Kidney capillary endothelial cell (primary cell): ENCODE measurements at regions not wholly inside any gene's neighbourhood (a gene's known extent, or its start where the extent isn't known, plus 50 kb on each side); places are given as distances from the start of the nearest gene placed in this dataset.
A peak's percentile ranks its signal among the peaks of the same experiment; 100 is the strongest.

Source experiments
- DNase-seq: peaks from one replicate; pipeline ENCODE4 v3.0.0-alpha.2; 2018; ENCODE audit warnings: low spot score

DNA sequence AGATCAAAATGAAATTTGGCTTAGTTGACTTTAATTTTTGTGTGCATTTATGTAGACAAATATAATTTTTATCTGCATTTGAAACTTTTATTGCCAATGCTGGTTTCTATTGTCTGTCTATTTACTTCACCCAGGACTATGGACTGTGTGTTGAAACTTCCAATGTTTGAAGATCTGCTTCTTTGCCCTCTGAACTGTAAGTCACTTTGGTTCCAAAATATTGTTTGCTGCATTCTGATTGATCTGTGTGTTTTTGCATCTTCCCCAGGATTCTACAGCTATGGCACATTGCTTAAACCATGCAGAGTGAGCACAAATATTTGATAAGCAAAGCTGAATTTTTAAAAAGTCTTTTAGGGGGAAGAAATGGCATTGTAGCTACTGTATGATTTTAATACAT, 131.0 kb upstream of the SOX5 start:
- no peak for DNase-seq

DNA sequence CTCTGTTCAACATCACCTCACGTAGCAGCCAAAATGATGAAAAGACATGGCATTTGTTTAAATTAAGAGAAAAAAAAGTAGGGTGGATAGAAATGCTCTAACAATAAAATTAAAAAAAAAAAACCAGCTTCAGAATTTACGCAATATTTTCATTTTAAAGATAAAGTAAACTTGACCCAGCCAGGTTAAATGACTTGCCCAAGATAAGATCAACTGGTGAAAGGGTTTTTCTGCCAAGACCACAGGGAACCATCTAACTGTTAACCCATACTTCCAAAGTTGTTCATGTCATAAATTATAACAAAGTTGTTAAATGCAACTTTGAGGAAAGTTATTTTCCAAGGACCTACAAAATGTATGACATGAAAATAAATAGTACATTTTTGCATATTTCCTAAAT, 129.6 kb upstream of the SOX5 start:
- no peak for DNase-seq

DNA sequence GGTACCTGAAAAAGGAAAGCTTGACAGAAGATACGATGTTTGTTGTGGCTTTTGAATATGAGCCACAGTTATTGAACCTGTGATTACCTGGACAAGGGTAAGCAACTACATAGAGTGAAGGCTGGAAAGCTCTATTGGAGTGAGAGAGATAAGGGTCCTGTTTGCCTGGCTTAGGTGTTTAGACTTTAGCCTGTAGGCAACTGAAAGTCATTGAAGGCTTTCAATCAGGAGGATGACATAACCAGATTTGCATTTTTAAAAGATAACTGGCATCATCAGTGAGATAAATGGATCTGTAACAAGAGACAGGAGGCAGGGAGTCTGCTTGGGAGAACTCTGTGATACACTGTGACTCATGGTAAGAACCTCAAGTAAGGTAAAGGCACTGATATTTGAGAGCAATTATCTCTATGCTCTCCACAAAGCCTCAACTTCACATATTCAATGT, 128.9 kb upstream of the SOX5 start:
- DNase-seq = no peak

DNA sequence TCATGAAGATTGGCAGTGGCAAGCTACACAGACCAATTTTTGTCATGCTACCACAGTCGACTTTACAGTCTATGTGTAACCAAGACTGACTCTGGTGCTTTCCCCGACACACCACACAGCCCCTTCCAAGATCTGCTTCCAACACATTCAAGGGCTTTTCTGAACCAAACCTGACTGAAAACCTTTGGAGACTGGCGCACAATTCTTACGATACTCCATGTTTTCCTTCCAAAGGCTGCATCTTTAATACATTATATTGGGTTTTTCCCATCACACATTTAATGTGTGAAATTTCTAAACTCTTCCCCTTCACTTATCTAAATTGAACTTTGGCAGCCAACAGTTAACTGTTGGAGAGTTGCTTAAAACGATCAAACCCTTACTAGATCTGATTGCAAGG, 127.7 kb upstream of the SOX5 start:
- no peak for DNase-seq

DNA sequence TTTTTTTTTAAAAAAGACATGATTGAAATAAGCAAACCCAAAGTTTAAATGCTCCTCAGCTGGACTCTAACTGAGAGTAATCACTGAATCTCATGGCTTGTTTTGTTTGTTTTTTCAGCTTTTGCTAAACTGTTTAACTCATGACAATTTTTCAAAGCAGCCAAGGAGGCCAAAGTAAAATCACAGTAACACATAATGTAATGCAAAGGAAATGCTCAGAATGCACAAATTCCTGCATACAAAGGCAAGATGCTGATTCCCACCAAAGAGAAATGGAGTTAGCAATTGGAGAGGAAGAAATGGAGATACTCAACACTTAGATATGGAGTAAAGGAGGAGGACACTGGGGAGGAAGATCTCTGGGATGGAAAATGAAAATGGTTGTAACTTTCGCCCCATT, 126.2 kb upstream of the SOX5 start:
- DNase-seq = no peak

DNA sequence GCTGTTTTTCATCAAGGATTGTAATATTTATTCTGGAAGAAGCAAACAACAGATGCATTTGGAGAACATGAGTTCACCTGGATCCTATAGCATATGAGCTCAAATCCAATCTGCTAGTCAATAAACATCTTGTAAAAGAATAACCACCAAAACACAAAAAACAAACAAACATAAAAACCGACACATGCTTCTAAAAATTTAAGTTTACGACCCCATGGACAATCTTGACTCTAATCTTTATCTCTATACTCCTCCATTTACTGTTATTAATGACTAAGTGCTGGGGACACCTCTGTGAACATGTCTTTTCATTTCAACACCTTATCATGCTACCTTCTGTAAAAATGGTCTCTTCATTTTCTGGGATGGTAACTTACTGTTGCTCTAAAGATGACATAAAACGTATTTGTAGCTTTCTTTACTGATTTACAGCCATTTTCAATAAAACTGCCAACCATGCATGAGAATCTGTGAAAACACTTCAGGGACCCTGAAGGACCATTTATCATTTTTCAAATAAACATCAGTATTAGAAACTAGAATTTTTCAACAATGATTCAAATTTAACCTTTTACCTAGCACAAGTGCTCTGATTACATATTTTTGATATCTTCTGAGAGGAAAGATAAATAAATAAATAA, 123.8 kb upstream of the SOX5 start:
- DNase-seq = no peak

DNA sequence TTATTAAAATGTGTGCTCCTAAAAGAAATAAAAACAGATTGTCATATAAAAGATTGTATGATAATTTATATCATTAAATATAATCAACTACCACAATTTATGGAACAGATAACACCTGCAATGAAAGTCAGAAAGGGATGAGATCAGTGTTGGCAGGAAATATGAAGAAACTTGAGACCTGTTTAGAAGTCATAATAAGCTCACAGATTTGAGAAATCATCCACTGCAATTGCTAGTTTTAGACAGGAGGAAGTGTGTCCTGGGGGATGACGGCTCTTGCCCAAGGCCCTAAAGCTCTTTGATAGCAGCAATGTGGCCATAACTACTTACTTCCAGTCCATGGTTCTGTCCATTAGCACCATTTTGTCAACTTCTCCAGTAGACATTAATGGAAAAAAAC, 122.8 kb upstream of the SOX5 start:
- no peak for DNase-seq

DNA sequence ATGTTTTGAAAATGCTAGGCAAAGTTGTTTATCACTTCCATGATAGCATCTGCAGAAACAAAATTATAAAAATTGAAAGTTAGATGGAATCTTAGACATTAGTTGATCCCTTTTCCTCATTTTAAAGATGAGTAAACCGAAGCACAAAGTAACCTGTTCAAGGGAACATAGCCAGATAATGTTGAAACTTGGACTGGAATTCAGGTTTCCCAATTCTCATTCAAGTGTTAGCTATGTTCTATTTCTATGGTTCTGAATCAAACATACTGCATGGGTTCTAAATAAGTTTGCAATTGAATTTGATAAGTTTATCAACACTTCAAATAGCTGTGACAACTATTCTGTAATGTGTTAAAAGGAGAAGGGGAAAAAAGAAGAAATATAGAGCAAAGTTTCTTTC, 122.4 kb upstream of the SOX5 start:
- no peak for DNase-seq

DNA sequence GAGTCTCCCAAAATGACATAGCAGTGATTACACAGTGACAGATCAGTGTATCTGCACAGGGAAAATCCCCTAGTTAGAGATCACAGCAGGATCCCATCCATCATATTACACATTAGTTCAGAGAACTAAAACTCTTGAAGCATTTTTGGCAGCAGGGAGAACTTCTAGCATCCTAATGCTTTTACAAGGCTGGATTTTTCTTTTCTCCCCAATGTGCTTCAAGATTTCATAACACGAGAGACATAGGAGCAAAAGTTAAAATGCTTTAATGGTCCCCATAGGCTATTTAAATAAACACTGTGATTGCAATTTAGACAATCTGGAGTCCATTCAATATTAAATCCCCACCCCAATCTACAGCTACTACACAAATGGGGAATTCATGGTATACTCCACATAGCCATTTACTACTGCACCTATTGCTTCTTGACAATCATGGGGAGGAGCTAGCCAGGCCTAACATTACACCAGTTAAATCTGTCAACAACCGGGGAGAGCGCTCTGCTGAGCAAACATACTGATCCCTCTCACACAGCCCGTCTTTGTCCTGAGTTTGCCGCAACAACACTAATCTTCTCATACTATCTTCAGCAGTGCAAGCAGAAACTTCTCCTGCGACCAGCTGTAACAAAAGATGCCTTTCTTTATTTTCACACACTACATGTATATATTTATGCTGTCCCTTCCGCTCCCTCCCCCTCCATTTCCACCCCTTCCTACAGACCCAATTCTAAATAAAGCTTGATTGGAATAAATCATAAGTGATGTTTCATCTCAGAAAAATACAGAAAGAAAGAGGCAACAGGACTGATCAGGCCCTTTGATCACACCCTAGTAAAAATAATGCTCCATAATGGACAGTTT, 120.3 kb upstream of the SOX5 start:
- DNase-seq = no peak

DNA sequence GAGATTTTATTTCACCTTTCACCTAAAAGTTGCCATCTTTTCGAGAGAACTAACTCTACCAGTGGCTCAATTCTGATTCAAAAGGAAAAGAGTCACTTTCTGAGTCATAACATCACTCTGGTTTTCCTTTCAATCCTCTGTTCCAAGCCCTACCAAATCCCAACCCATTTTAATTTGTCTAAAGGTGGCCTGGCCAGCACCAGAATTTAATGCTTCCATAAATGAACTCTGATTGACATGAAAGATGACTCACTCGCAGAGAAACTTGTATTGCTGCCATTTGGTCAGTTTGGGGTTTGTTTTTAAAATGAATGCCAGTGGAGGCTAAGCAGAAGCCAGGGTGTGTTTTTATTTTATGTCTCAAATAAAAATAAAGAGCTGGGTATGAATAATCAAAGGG, 117.4 kb upstream of the SOX5 start:
- no peak for DNase-seq

DNA sequence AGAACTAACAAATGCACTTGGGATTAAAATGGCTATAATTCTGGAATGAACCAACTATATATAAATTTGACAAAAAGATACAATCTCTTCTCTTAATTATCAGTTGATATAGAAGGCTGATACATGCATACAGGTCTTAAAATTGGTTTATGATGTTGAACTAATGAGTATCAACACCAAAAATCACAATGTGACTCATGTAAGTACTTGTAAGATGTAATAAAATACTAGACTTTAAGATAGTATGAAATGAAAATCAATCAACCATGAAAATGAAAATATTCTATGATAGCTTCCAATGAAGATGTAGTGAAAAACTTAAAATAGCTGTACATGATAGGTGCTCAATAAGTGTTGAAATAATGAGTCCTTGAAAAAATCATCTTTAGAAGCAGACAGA, 116.6 kb upstream of the SOX5 start:
- no peak for DNase-seq

DNA sequence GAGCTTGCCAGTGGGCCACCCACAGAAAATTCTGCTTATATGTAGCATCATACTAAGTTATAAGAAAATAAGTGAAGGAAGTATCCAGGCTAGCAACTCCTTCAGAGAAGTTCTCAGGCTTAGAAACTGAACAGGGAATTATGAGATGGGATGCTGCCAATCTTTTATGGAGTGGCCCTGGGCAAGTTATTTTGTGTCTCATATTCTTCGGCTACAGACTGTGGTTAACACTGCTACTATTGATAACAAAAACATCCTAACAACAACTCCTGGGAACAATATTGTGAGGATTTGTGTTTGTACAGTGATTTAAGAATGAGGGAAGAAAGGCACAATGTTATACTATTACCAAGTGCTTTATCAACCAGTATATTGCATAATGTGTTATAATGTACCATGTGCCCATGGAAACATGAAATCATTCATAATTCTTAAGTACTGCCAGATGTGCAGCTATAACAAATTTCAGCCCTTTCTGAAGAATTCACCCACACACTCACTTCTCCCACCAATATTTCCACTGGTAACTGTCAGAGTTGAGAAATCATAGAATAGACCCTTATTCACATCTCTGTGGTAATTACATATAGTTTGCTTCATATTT, 113.3 kb upstream of the SOX5 start:
- no peak for DNase-seq

DNA sequence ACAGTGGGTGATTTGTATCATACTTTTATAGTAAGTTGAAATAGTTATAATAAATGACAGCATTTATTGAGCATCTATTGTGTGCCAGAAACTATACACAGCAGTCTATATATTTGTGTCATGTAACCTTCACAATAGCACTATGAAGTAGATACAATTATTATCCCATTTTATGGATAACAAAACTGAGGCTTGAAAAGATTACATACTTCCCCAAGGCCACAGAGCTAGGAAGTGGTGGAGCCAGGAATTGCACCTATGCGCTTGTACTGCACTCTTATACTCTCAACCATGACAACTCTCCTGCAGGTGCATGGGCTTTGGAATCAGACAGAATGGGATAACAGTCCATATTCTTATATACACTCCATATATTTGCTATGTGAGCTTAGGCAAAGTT, 110.6 kb upstream of the SOX5 start:
- DNase-seq = no peak

DNA sequence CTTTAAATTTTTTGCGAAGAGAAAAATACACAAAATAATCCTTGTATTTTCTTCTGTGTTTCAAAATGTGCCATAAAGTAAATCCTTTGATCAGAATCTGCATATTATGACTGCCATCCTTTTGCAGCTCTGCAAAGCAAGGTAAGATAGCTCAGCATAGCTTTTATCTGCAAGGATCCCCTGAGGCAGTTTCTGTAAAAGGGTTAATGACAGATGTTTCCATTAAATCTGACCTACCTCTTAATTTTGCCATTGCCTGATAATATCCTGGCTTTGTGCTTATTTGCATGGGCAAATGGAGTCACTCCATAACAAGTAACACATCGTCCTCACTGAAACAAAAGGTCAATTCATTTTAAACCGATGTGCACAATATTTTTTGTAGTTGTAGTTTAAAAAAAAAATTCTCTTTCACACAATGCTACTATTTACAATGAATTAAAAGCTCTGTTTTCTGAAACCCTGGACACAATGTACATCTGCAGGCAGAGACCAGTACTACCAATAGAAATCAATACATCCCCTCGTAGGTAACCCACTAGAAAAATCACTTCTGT, 108.5 kb upstream of the SOX5 start:
- no peak for DNase-seq

DNA sequence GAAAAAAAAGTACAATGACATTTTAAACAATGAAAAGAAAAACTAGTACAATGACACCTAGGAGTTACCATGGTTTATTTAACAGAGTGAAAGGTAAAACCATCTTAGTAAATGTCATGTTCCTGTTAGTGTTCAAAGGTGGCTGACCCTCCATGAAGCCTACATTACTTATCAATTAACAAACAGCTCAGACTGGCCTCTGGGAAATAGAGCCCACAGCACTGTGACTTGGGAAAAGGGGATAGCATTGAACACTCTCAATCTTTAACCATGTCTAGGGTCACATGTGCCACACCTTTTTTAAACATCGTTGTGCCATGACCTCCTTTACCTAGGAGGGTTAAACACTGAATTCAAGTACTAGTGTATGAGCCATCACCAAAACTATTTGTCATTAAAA, 106.3 kb upstream of the SOX5 start:
- DNase-seq = no peak

DNA sequence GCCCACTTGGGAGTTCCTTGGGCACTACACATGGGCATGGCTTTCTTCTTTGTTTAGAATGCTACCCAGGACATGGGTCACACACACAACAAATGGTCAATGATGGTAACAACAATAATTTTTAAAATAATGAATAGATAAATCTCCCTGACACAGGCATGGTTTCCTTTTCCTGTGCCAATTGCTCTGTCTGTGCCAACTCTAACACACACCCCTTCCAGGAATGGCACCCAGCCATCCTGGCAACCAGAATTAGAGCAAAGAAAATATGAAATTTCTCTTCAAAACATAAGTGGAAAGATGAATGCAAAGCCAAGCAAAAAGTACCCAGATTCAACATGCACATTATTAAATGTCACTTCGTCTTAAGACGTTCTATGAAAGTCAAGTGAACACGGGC, 104.9 kb upstream of the SOX5 start:
- no peak for DNase-seq

DNA sequence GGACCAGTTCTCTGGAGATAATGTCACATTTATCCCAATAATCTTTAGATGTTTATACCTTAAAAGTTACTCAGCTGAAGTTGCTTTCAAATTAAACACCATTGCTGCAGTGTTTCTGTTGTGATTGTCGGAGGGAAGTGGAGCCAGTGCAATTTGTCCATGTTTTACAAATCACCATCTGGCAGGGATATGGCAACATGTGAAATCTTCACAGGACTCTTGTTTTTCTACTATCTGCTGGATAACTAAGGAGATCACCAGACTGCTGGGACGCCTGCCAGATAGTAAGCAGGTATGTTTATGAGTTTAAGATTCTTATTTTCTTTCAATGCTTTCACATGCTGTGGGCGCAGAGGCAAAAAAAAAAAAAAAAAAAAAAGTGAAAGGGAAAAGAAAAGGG, 100.3 kb upstream of the SOX5 start:
- no peak for DNase-seq

DNA sequence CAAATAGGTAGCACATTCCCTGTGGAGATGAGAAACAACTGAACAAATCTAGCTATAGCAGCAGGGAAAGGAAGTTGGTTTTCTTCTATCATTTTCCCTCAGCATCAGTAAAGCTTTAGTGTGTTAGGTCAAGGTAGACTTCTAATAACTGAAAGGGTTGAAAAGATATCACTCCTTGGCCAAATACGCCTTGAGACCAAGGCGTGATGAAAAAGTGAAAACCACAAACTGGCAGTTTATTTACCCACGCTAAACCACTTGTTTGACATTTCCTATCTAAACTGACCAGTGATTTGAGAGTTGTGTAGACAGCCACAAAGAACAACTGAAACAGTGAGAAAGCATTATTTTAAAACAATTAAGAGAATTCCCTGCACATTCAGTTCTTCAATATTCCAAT, 99.6 kb upstream of the SOX5 start:
- DNase-seq = no peak

DNA sequence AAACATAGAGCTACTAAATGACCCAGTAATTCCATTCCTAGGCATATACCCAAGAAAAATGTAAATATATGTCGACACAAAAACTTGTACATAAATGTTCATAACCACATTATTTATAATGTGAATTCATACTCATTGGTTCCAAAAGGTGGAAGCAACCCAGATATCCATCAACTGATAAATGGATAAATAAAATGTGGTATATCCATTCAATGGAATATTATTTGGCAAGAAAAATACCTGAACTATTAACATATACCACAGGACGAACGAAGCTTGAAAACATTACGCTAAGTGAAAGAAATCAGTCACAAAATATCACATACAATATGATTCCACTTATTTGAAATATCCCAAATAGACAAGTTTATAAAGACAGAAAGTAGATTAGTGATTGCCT, 99.0 kb upstream of the SOX5 start:
- DNase-seq = no peak

DNA sequence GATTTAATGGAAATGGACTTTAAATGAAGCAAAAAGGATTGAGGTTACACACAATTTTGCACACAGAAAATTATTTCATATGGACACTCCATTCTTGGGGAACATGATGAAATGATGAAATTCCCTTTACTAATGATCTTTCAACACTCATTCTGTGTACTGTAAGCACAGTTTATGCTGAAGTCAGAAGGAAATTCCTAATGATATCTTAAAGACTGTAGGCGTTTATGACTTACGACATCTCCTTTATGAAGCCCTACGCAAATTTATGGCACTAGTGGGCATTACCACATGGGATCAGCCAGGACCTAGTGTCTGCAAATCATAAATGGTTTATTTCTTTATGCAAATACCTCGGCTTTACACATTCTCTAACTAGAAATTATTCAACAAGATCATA, 97.9 kb upstream of the SOX5 start:
- DNase-seq = no peak

DNA sequence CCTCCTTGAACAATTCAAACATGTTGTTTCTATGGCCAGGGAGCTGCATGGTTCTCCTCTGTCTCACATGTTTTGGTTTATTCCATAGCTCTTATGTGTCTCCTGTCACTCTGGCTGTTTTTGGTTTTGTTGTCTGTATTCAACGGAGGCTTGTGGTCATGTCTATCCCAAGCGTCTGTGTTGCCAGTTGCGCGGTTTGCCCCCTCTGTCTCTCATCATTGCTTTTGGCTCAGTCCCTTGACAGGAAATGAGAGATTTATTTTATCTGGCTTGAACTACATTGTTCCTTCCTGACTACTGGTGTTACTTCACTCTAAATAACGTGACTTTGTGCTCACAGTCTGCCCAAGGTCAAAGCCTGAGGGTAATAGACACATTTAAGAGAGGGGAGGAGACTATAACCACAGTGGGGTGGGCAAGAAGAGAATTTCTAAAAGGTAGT, 96.4 kb upstream of the SOX5 start:
- peak; percentile 40 for DNase-seq

DNA sequence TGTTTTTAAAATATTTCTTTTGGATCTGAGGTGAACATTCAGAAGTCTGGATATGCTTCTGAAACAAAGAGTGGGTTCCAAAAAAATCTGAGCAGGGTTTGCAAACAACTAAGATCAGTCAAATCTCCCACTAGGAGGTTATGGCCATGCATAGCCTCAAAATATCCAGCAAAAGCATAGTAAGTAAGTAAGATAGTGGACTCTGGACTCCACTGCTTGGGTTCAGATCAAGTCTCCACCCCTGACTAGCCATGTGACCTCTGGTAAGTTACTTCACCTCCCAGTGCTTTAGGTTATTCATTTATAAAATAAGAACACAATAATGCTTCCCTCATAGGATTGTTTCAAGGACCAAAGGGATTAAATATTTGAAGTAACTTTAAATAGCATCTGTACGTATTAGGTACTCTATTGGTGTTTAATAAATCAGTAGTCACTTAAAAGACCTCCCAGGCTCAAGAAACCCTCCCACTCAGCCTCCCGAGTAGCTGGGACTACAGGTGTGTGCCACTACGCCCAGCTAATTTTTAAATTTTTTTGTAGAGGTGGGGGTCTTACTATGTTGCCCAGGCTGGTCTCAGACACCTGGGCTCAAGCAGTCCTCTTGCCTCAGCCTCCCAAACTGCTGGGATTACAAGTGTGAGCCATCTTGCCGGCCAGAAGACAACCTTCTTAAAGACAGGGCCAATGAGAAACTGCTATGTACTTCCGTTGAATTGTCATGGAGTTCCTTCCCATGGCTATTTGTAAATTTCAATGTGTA, 95.7 kb upstream of the SOX5 start:
- no peak for DNase-seq
